Upper lobe of right lung (tissue), 1 donor: ENCODE measurements at regions not wholly inside any gene's neighbourhood (a gene's known extent, or its start where the extent isn't known, plus 50 kb on each side); places are given as distances from the start of the nearest gene placed in this dataset.
"Not testable (repeated sequence)": the region's sequence is repeated elsewhere in the genome, so short reads cannot be mapped to it uniquely, and the experiment has no call there.

ENCODE experiments used
- ATAC-seq: fragments of 200-7000 bp; cut with Tn5 transposase; one replicate; pipeline ENCODE4 v1.9.1; 2020; ENCODE audit warnings: mild to moderate bottlenecking, moderate library complexity
- DNase-seq: peaks from one replicate; pipeline ENCODE4 v3.0.0-alpha.2; 2020
- H3K27ac ChIP-seq: fragments of 200-600 bp; one replicate; pipeline ENCODE4 v1.8.0; 2022
- H3K27me3 ChIP-seq: fragments of 200-600 bp; one replicate; pipeline ENCODE4 v1.8.0; 2022; ENCODE audit warnings: mild to moderate bottlenecking
- H3K36me3 ChIP-seq: fragments of 200-600 bp; one replicate; pipeline ENCODE4 v1.8.0; 2022
- H3K4me1 ChIP-seq: fragments of 200-600 bp; one replicate; pipeline ENCODE4 v1.8.0; 2022
- H3K4me3 ChIP-seq: fragments of 200-600 bp; one replicate; pipeline ENCODE4 v1.8.0; 2022; ENCODE audit warnings: mild to moderate bottlenecking
- H3K9me3 ChIP-seq: fragments of 200-600 bp; one replicate; pipeline ENCODE4 v1.8.0; 2022
- CTCF ChIP-seq: fragments of 200-600 bp; IDR thresholded peaks from one replicate; pipeline ENCODE4 v1.8.0; 2022; ENCODE audit warnings: antibody characterized with exemption
- intact Hi-C: fragments of 100-400 bp; cut with DNase I; formaldehyde crosslinking; loops from one replicate; pipeline ENCODE4 v1.11.0; 2022
- donor health status: DM: no; HTN: yes; CAD: no; lungs with severe emphysema.

GRCh38 chr10:120791316-120791715 is 59.8 kb upstream of the WDR11 start:
- H3K27me3 ChIP-seq, result no peaks in the 10 kb centered on the region
- ATAC-seq (no peak), DNase-seq (no peak)
- no peak for TF ChIP-seq CTCF
- no peak overlapping the region for H3K27ac ChIP-seq
- no peaks in the 10 kb centered on the region for H3K4me1 ChIP-seq
- no peak overlapping the region for H3K4me3 ChIP-seq
- no peaks in the 10 kb centered on the region for H3K36me3 ChIP-seq
- intact Hi-C loops, result no loop called here
- H3K9me3 ChIP-seq, result no peaks in the 10 kb centered on the region

GRCh38 chr10:120793088-120793487 is 58.1 kb upstream of the WDR11 start:
- H3K36me3 ChIP-seq, result no peaks in the 10 kb centered on the region
- H3K4me3 ChIP-seq, result no peak overlapping the region
- ATAC-seq (no peak), DNase-seq (no peak)
- no peak for TF ChIP-seq CTCF
- H3K4me1 ChIP-seq, result no peaks in the 10 kb centered on the region
- intact Hi-C loops, result no loop called here
- no peaks in the 10 kb centered on the region for H3K27me3 ChIP-seq
- H3K9me3 ChIP-seq, result no peaks in the 10 kb centered on the region
- H3K27ac ChIP-seq, result no peak overlapping the region

- TF ChIP-seq CTCF, result no peak
- intact Hi-C loops, result no loop called here
- Histone ChIP-seq H3K27ac (no peak overlapping the region), H3K36me3 (no peaks in the 10 kb centered on the region), H3K4me3 (no peak overlapping the region), H3K27me3 (no peaks in the 10 kb centered on the region), H3K9me3 (no peaks in the 10 kb centered on the region), H3K4me1 (no peaks in the 10 kb centered on the region)
- DNase-seq, result no peak
- no peak for ATAC-seq
Measured at GRCh38 chr10:120794390-120794789, 56.8 kb upstream of the WDR11 start.

GRCh38 chr10:120798276-120798675 is 52.9 kb upstream of the WDR11 start:
- H3K4me3 ChIP-seq, DNase-seq, H3K4me1 ChIP-seq, ATAC-seq, H3K36me3 ChIP-seq, H3K27me3 ChIP-seq, intact Hi-C loops, H3K9me3 ChIP-seq, H3K27ac ChIP-seq: not testable (repeated sequence)

- no peaks in the 10 kb centered on the region for H3K9me3 ChIP-seq
- intact Hi-C loops, result no loop called here
- no peak for ATAC-seq
Measured at GRCh38 chr10:120799849-120800248, 51.3 kb upstream of the WDR11 start.

GRCh38 chr10:120800528-120801323 is 50.4 kb upstream of the WDR11 start:
- Histone ChIP-seq H3K27me3 (no peaks in the 10 kb centered on the region), H3K27ac (no peak overlapping the region), H3K9me3 (no peaks in the 10 kb centered on the region), H3K4me1 (no peaks in the 10 kb centered on the region), H3K36me3 (no peaks in the 10 kb centered on the region), H3K4me3 (no peak overlapping the region)
- ATAC-seq (no peak), DNase-seq (no peak)
- intact Hi-C loops, result no loop called here
- TF ChIP-seq CTCF, result no peak

More at GRCh38 chr10:120799849-120800248, 51.3 kb upstream of the WDR11 start:
- no peaks in the 10 kb centered on the region for H3K36me3 ChIP-seq
- H3K27me3 ChIP-seq, result no peaks in the 10 kb centered on the region
- no peak overlapping the region for H3K4me3 ChIP-seq
- DNase-seq, result no peak
- H3K4me1 ChIP-seq, result no peaks in the 10 kb centered on the region
- no peak overlapping the region for H3K27ac ChIP-seq
- no peak for TF ChIP-seq CTCF
